HG03097 (cell line): ENCODE measurements at regions not wholly inside any gene's neighbourhood (a gene's known extent, or its start where the extent isn't known, plus 50 kb on each side); places are given as distances from the start of the nearest gene placed in this dataset.

Source experiments
- ATAC-seq: cut with Tn5 transposase; IDR thresholded peaks from one replicate; pipeline ENCODE4 v1.9.1; 2021; ENCODE audit not compliant: unreplicated experiment, low FRiP score

GRCh38 chr1:82494117-82494516, 693.4 kb downstream of the ADGRL2 start:
- no peak for ATAC-seq

- ATAC-seq, result no peak
These were observed 691.4 kb downstream of the ADGRL2 start for GRCh38 chr1:82492159-82492558.

GRCh38 chr1:82491301-82492048, 690.7 kb downstream of the ADGRL2 start:
- no peak for ATAC-seq

GRCh38 chr1:82487778-82488177, 687.0 kb downstream of the ADGRL2 start:
- ATAC-seq, result no peak

GRCh38 chr1:82486969-82487368, 686.2 kb downstream of the ADGRL2 start:
- no peak for ATAC-seq

- ATAC-seq, result no peak
These were observed 685.7 kb downstream of the ADGRL2 start for GRCh38 chr1:82486468-82486867.

GRCh38 chr1:82485591-82486369, 685.0 kb downstream of the ADGRL2 start:
- no peak for ATAC-seq

- ATAC-seq, result no peak
These were observed 682.4 kb downstream of the ADGRL2 start for GRCh38 chr1:82483146-82483545.

GRCh38 chr1:82478916-82479315, 678.2 kb downstream of the ADGRL2 start:
- ATAC-seq, result no peak

- ATAC-seq, result no peak
These were observed 671.9 kb downstream of the ADGRL2 start for GRCh38 chr1:82472489-82473131.

GRCh38 chr1:82466891-82467290, 666.2 kb downstream of the ADGRL2 start:
- no peak for ATAC-seq

GRCh38 chr1:82466416-82466815, 665.7 kb downstream of the ADGRL2 start:
- no peak for ATAC-seq

GRCh38 chr1:82465024-82465423, 664.3 kb downstream of the ADGRL2 start:
- ATAC-seq, result no peak

GRCh38 chr1:82464362-82465001, 663.7 kb downstream of the ADGRL2 start:
- ATAC-seq, result no peak

- ATAC-seq, result no peak
These were observed 663.2 kb downstream of the ADGRL2 start for GRCh38 chr1:82463951-82464350.

GRCh38 chr1:82462366-82462765, 661.6 kb downstream of the ADGRL2 start:
- no peak for ATAC-seq

GRCh38 chr1:82455342-82455741, 654.6 kb downstream of the ADGRL2 start:
- no peak for ATAC-seq

- ATAC-seq, result no peak
These were observed 653.7 kb downstream of the ADGRL2 start for GRCh38 chr1:82454431-82454830.

- no peak for ATAC-seq
These were observed 652.9 kb downstream of the ADGRL2 start for GRCh38 chr1:82453511-82454185.

GRCh38 chr1:82452096-82452495, 651.4 kb downstream of the ADGRL2 start:
- ATAC-seq, result no peak
